Thoracic aorta (tissue), 2 donors: ENCODE measurements at regions not wholly inside any gene's neighbourhood (a gene's known extent, or its start where the extent isn't known, plus 50 kb on each side); places are given as distances from the start of the nearest gene placed in this dataset.
A peak's percentile ranks its signal among the peaks of the same experiment; 100 is the strongest.

Experiments used
- ATAC-seq: fragments of 150-250 bp; one replicate; pipeline ENCODE4 v1.8.0; 2017; ENCODE audit warnings: low read depth; ENCODE audit not compliant: insufficient number of reproducible peaks, low FRiP score
- DNase-seq: peaks from one replicate; pipeline ENCODE4 v3.0.0-alpha.2; 2020; ENCODE audit warnings: low spot score
- H3K27ac ChIP-seq, 2 donors: fragments of 200-600 bp; sonication (generic); 1 replicate in 1 of 2; 2 replicates in 1 of 2; pipeline ENCODE4 v1.5.1; 2016; ENCODE audit warnings: mild to moderate bottlenecking in 2 of 2, moderate library complexity in 2 of 2
- H3K27me3 ChIP-seq: fragments of 200-600 bp; sonication (generic); replicated peaks from 2 replicates; pipeline ENCODE4 v1.6.0; 2016; ENCODE audit warnings: mild to moderate bottlenecking; ENCODE audit not compliant: insufficient read depth
- H3K36me3 ChIP-seq: fragments of 200-600 bp; sonication (generic); one replicate; pipeline ENCODE4 v1.5.1; 2016
- H3K4me1 ChIP-seq, 2 donors: fragments of 200-600 bp; sonication (generic); 1 replicate in 1 of 2; 2 replicates in 1 of 2; pipeline versions ENCODE4 v1.5.1 to v1.6.0; 2016; ENCODE audit warnings: low read depth in 2 of 2, mild to moderate bottlenecking in 1 of 2; ENCODE audit not compliant: control insufficient read depth in 1 of 2
- H3K4me3 ChIP-seq: fragments of 200-600 bp; sonication (generic); 2 replicates; pipeline ENCODE4 v1.5.1; 2016; ENCODE audit warnings: mild to moderate bottlenecking
- H3K9me3 ChIP-seq: fragments of 200-600 bp; sonication (generic); 2 replicates; pipeline ENCODE4 v1.5.1; 2016
- TF ChIP-seq, protein P1 (sequence below): fragments of 200-600 bp; sonication (generic); IDR thresholded peaks from one replicate; pipeline ENCODE4 v1.5.1; 2019; ENCODE audit warnings: antibody characterized with exemption

DNA sequence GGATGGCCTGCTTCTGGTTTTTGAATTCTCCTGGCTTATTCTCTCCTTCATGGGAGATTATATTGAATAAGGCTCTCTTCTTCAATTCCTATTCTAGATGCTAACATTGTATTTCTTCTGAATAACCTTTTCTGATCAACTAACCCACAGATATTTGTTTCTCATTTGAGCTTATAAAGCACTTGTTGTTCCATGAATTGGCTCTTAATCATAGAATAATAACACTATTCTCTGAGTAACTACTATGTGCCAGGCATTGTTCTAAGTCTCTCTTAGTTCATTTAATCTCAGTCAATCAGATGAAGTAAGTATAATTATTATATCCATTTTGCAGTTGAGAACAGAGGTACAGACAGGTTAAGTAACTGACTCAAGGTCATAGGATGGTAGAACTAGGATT is 136.3 kb upstream of the MLIP start:
- H3K27ac ChIP-seq = no peak overlapping the region
- H3K9me3 ChIP-seq = no peaks in the 10 kb centered on the region
- no peaks in the 10 kb centered on the region for H3K4me1 ChIP-seq
- H3K4me3 ChIP-seq = no peak overlapping the region
- TF ChIP-seq, protein P1, sequence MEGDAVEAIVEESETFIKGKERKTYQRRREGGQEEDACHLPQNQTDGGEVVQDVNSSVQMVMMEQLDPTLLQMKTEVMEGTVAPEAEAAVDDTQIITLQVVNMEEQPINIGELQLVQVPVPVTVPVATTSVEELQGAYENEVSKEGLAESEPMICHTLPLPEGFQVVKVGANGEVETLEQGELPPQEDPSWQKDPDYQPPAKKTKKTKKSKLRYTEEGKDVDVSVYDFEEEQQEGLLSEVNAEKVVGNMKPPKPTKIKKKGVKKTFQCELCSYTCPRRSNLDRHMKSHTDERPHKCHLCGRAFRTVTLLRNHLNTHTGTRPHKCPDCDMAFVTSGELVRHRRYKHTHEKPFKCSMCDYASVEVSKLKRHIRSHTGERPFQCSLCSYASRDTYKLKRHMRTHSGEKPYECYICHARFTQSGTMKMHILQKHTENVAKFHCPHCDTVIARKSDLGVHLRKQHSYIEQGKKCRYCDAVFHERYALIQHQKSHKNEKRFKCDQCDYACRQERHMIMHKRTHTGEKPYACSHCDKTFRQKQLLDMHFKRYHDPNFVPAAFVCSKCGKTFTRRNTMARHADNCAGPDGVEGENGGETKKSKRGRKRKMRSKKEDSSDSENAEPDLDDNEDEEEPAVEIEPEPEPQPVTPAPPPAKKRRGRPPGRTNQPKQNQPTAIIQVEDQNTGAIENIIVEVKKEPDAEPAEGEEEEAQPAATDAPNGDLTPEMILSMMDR = no peak
- no peak for DNase-seq
- no peaks in the 10 kb centered on the region for H3K27me3 ChIP-seq
- no peak for ATAC-seq
- no peaks in the 10 kb centered on the region for H3K36me3 ChIP-seq

DNA sequence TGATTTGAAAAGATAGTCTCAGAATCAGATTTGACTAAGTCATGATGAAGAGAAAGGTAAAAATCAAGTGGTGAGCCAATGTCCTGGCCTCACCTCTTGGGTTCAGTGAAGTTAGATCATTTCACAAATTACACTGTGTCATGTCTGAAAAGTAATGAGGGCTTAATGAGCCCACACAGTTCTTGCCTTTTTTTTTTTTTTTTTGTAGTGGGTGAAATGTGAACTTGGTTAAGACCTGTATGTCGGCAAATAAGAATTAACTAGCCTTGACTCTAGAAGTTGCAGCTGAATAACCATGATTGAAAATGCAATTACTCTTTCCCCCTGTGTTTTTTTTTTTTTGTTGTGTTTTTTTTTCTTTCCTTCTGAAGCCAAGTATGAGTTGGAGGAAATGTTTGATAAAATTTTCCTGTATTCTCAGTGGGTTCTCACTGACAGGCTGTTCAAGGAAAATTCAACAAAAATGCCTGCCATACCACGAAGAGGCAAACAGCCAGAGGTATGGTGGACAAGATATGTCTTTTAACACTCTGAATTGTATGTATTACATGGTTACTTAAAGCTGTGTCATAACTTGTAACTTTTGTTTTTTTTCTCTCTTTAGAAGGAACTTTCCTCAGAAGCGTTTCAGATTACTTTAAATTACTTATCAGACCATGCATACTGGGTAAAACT is 135.2 kb upstream of the MLIP start:
- DNase-seq (no peak), ATAC-seq (no peak)
- no peaks in the 10 kb centered on the region for H3K4me1 ChIP-seq
- H3K27ac ChIP-seq = no peak overlapping the region
- H3K4me3 ChIP-seq = no peak overlapping the region
- no peaks in the 10 kb centered on the region for H3K36me3 ChIP-seq
- no peaks in the 10 kb centered on the region for H3K27me3 ChIP-seq
- H3K9me3 ChIP-seq = no peaks in the 10 kb centered on the region
- TF ChIP-seq, protein P1 = no peak

GRCh38 chr6:53977551-53977950 is 133.7 kb upstream of the MLIP start:
- TF ChIP-seq, protein P1 = no peak
- no peaks in the 10 kb centered on the region for H3K9me3 ChIP-seq
- no peaks in the 10 kb centered on the region for H3K27me3 ChIP-seq
- no peaks in the 10 kb centered on the region for H3K36me3 ChIP-seq
- ATAC-seq (no peak), DNase-seq (no peak)
- no peak overlapping the region for H3K4me3 ChIP-seq
- no peak overlapping the region for H3K27ac ChIP-seq
- no peaks in the 10 kb centered on the region for H3K4me1 ChIP-seq

GRCh38 chr6:53979468-53980067 is 131.7 kb upstream of the MLIP start:
- no peaks in the 10 kb centered on the region for H3K27me3 ChIP-seq
- DNase-seq (no peak), ATAC-seq (no peak)
- H3K36me3 ChIP-seq = no peaks in the 10 kb centered on the region
- H3K27ac ChIP-seq = no peak overlapping the region
- no peaks in the 10 kb centered on the region for H3K9me3 ChIP-seq
- H3K4me1 ChIP-seq = no peaks in the 10 kb centered on the region
- TF ChIP-seq, protein P1 = peak; percentile 82
- no peak overlapping the region for H3K4me3 ChIP-seq

DNA sequence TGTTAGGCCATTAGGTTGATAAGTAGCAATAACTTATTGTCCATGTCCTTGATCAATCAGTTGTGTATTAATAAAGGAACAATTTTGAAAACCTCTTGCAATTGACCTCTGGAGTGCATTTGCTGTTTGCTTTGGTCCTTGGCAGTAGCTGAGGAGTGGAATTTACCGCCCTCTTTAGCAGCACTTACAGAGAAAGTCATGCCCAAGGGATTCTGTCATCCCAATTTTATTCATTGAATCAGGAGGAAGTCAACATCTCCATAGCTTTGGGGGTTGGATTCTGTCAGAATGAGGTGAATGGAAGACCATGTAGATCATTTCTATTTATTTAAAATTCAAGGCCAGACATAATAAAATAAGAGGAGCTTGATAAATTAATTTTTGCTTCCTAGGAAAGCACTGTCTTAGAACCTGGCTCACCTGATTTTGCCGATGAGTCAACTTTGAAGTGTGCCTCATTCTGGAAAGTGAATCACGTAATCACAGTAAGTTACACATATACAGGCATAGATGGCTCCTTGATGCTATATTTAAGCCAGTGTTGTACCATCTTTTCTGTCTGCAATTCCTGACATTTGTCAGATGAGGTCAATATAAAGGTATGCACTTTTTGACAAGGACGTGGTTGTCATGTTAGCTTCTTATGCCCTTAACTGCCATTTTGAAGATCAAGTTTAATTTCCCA is 128.7 kb upstream of the MLIP start:
- H3K9me3 ChIP-seq = no peaks in the 10 kb centered on the region
- DNase-seq = no peak
- TF ChIP-seq, protein P1 = no peak
- H3K4me3 ChIP-seq = no peak overlapping the region
- no peak for ATAC-seq
- peaks cover 0 to 9% of the 10 kb centered on the region in 2 donors for H3K4me1 ChIP-seq
- H3K36me3 ChIP-seq = no peaks in the 10 kb centered on the region
- no peak overlapping the region for H3K27ac ChIP-seq
- H3K27me3 ChIP-seq = no peaks in the 10 kb centered on the region
